ENCODE measurements at regions not wholly inside any gene's neighbourhood (a gene's known extent, or its start where the extent isn't known, plus 50 kb on each side); places are given as distances from the start of the nearest gene placed in this dataset.

DNA sequence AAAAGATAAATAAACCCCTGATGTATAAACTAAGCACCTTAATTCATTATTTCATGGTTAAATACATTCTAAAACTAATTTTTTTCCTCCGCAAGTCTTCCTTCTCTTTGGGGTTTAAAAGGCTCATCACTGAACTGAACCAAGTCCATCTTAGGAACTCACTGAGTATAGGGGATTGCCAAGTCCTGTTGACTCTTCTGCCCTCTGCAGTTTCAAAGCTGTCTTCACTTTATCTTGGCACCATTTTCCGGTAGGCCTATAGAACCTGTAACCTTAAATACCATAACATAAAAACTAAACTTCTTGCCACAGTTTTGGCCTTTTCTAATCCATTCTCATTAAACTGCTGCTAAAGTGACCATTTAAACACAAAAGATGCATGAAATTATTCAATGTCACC lies 66.5 kb upstream of the USPL1 start:
- TF ChIP-seq, protein P1, sequence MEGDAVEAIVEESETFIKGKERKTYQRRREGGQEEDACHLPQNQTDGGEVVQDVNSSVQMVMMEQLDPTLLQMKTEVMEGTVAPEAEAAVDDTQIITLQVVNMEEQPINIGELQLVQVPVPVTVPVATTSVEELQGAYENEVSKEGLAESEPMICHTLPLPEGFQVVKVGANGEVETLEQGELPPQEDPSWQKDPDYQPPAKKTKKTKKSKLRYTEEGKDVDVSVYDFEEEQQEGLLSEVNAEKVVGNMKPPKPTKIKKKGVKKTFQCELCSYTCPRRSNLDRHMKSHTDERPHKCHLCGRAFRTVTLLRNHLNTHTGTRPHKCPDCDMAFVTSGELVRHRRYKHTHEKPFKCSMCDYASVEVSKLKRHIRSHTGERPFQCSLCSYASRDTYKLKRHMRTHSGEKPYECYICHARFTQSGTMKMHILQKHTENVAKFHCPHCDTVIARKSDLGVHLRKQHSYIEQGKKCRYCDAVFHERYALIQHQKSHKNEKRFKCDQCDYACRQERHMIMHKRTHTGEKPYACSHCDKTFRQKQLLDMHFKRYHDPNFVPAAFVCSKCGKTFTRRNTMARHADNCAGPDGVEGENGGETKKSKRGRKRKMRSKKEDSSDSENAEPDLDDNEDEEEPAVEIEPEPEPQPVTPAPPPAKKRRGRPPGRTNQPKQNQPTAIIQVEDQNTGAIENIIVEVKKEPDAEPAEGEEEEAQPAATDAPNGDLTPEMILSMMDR (IDR thresholded peaks at IDR 0.05), result peak in 1 of 5 experiments; percentile 18
- TF ChIP-seq POLR2A (IDR thresholded peaks at IDR 0.05), result no peak
